ENCODE measurements at regions not wholly inside any gene's neighbourhood (a gene's known extent, or its start where the extent isn't known, plus 50 kb on each side); places are given as distances from the start of the nearest gene placed in this dataset.

DNA sequence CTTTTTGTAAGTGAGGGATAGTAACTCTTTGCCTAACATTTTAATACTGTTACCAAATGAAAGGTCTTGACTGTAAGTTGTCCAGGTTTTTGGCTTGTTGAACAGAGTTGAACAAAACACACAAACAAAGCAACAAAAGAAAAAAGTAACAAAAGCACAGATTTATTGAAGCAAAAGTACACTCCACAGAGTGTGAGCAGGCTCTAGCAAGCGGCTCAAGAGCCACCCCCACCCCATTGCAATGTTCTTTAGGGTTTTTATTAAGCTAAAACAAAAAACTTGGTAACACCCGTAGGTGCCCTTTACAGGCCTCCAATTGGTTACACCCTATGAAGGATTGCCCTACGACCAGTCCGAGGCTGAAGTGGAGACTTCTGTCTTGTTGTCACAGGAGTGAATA lies 197.4 kb upstream of the MAP3K1 start:
- DNase-seq: no peak

DNA sequence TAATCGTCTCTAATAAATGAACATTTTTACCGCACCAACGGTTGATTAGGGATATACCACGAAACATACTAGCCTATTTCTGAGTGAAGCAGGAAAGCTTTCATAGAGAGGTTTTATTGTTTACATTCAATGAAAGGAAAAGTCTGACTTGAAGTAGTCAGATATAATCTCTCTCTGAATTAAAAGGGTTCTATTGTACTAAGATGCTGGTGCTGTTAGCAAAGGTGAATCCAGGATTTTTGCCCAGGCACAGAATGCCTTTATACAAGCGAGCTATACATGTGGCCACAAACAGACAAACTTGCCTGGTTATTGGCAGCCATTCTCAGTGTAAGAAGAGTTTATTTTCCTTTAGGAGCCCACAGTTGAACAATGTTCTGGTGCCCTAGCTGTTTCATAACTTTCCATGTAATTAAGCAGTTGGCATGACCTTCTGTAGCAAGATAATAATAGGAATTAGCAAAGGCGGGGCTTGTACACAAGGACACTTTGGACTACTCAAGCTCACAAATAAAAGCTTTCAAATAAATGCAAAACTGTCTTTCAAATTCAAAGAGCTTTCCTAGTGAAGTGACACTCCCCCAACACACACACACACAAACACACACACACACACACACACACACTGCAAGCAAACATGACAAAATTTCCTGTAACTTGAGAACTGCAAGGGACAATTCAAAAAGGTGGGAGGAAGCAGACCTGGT lies 198.7 kb upstream of the MAP3K1 start:
- DNase-seq: peak; percentile 68

GRCh38 chr5:56615361-56616153 lies 199.8 kb upstream of the MAP3K1 start:
- no peak for DNase-seq

DNA sequence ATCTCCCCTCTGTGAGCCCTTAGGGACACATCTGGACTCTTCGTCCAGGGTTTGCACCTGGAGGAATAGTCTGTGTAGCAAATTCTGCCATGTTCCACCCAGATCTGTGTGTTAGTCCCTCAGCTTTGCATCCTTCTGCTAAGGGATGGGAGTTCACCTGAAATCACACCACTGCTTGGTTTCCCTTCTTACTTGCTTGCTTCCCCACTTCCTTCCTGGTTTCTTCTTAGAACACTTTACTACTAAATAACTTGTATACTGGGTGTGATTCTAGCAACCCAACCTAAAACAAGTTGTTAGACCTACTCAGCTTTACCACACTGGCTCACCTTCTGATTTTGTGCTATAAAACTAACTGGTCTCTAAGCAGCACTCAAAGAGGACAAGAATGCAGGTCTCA lies 202.6 kb upstream of the MAP3K1 start:
- DNase-seq: no peak

DNA sequence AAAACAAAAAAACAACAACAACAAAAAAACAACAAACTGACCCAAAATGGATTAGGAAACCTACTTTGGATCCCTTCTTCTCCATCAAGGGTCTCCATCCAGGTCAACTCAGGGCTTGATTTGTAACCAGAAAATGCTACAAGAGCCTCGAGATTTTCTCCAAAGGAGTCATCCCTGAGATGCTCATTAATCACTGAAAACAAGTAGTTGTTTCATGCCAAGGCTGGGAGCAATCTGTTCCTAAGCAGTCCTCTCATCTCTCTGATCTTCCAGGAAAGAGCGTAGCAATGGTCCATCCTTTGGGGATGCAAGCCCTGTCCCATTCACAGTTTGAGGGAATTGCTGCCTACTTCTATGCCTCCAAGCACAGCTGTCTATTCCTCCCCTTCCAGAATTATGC lies 203.0 kb upstream of the MAP3K1 start:
- DNase-seq: no peak

DNA sequence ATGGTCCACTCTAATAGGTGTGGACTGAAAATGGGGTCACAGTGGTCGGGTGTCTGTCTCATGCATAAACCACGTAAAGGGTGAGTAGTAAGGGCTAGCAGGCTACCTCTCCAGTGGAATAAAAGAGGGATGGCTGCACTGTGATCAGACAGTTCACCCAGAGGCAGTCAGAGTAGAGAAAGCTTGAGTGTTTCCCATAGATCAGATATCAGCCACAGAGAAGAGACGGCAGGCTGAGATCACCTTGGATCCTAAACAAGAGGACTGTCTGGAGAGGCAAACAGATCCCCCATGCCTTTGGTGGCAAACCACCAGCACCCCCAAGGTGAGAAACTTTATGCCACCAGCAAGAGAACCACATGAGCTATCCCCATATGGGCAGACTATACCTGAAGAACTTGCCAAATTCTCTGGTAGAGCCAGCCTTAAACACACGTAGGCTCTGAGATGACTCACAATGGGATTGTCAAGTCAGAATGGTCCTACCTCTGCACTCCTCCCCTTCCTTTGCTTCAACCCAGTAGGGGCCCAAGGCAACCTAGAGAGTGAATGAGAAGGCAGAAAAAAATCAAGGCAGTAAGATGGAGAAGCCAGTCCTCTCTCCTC lies 205.2 kb upstream of the MAP3K1 start:
- DNase-seq: no peak

GRCh38 chr5:56608217-56608925 lies 207.0 kb upstream of the MAP3K1 start:
- DNase-seq: no peak

GRCh38 chr5:56607551-56607950 lies 207.8 kb upstream of the MAP3K1 start:
- no peak for DNase-seq

- no peak for DNase-seq
Observed at GRCh38 chr5:56607074-56607473, 208.3 kb upstream of the MAP3K1 start.

DNA sequence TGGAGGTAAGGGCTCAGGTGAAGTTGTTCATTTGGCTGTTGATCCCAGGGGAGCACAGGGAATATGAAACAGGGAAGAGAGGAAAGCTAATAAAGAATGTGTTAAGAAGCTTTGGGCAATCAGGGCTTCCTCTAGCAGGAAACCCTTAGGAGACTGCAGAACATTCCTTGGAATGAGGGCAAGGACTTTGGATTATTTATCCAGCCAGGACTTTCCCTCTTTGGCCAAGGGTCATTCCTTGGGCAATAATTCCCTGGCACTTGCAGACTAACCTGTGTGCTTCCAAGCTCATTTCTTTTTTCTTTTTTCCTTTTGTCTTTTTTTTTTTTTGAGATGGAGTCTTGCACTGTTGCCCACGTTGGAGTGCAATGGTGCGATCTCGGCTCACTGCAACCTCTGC lies 209.2 kb upstream of the MAP3K1 start:
- no peak for DNase-seq

- DNase-seq: no peak
Observed at GRCh38 chr5:56605231-56605630, 210.1 kb upstream of the MAP3K1 start.

DNA sequence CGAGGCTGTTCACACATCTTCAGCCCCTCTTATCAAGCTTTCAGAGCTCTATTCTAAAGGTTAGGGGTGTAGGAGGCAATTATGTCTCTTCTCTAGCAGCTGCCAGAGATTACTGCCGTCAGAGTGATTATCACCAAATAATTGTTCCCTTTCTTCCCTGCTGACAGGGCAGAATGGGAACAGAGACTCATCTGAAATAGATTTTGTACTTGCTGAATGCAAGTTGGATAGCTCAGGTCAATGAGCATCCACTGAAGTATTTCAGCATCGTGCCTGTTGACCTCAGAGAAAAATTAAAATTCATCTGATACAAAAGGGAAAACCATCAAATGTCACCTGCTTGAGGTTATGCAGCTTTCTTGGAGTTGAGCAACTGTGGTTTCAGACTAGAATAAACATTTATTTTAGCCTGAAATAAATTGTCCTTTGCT lies 213.7 kb upstream of the MAP3K1 start:
- DNase-seq: no peak

GRCh38 chr5:56598941-56599340 lies 216.4 kb upstream of the MAP3K1 start:
- no peak for DNase-seq

DNA sequence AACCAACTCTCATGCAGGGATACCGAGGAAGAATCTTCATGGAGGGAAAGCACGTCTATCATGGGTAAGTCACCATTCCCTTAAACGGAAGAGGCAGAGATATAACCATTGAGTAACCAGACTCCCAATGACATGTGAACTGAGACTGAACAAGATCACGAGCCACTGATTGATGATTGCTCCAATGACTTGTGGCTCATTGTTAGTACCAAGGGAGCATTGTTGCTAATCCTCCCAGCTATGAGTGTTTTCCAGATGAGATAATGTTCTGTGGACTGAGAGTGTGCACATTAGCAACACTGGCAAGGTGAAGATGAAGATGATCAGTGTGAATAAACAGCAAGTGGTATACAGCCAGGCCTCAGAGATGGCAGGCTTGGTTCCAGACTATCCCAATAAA lies 219.2 kb upstream of the MAP3K1 start:
- no peak for DNase-seq

- DNase-seq: no peak
Observed at GRCh38 chr5:56595566-56595965, 219.8 kb upstream of the MAP3K1 start.

- DNase-seq: no peak
Observed at GRCh38 chr5:56594792-56595191, 220.6 kb upstream of the MAP3K1 start.

GRCh38 chr5:56591081-56591480 lies 224.3 kb upstream of the MAP3K1 start:
- no peak for DNase-seq

GRCh38 chr5:56589481-56589860 lies 225.9 kb upstream of the MAP3K1 start:
- DNase-seq: no peak

DNA sequence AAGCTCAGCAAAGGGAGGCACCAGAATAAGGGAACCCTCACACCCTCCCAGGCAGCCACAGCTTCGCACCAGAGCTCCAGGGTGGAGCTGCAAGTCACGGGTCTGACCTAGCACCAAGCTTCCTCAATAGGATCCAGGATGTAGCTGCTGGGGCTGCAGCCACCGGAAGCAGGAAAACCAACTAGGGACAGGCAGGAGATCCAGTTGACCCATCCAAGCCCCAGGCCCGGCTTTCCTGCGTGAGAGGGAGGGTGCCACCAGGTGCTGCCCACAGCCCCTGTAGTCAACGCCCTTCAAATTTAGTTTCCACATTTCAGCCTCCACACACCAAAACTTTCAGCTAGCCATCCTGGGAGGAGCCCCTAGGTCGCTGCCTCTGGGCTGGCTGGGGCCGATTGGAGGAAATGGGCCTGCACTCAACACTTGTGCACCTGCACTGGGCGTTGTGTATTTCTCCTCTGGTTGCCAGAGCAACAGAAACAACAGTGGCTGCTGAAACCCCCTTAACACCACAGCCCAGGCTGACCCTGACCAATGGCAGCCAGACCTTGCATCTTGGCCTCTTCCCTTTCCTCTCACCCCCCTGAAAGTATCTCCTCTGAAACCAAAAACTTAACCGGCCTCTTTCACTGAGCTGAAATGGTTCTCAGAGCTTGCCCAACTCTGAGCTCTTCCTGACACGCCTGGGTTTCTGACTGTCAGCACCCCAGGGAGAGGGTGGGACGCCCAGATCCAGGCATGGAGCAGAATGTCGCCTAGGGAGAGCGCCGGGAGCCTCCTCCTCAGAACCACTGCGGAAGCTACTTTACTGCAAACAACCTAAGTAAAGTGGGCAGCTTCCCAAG lies 226.5 kb upstream of the MAP3K1 start:
- DNase-seq: no peak

DNA sequence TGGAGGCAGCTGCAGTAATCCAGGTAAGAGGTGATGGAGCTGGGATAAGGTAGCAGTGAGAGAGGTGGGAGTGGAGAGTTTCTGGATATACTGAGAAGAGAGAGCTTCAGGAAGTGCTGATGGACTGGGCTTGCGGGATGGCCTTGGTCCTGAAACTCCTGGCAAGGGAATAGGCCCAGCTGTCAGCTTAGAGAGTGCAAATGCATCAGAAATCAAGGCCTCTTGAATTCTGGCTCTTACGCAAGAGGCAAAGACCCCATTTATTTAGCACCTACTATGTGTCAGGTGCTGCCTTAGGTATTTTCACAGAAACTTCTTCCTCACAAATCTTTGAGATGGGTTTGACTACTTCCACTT lies 227.2 kb upstream of the MAP3K1 start:
- no peak for DNase-seq

- DNase-seq: no peak
Observed at GRCh38 chr5:56587381-56588130, 227.8 kb upstream of the MAP3K1 start.
